ENCODE measurements at regions not wholly inside any gene's neighbourhood (a gene's known extent, or its start where the extent isn't known, plus 50 kb on each side); places are given as distances from the start of the nearest gene placed in this dataset.
"Not testable (repeated sequence)": the region's sequence is repeated elsewhere in the genome, so short reads cannot be mapped to it uniquely, and the experiment has no call there.

DNA sequence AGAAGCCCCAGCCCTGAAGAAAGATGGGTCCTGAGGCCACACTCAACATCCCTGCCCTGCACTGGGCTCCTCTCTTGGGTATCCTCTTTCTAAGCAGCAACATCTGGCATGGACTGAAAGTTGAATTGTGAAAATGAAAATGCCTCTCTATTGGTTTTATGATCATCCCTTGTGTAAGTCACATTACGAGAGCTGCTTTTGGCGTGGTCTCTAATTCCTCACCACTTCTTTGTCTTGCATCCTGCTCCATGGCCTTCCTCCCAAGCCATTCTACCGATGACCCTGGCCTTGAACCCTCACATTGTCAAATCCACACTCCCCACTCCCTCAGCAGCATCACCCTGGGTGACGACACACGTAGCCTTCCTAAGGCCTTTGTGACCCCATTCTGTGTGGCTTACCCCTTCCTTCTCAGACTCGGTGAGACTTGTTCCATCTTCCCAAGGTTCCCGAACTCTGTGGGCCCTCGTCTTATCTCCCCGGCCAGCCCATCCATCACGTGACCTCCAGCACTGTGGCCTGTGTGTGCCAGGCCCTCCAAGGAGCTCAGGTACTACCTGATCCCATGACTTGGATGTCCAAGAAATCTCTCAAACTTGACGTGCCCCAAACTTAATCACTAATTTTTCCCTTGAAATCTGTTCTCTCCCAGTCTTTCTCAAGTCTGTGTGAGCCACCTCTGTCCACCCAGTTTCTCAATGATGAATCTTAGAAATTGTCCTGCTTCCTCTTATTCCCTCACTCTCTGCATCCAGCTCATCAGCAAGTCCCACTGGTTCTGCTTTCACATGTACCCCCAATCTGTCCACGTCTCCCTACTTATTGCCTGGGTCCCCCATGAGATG lies 194.7 kb upstream of the HS6ST1 start:
- no peaks in the 10 kb centered on the region for H3K4me1 Mint-ChIP-seq
- no peaks in the 10 kb centered on the region for H3K9me3 Mint-ChIP-seq
- H3K4me3 Mint-ChIP-seq, result no peak overlapping the region
- H3K27me3 Mint-ChIP-seq, result no peaks in the 10 kb centered on the region
- no peaks in the 10 kb centered on the region for H3K36me3 Mint-ChIP-seq
- no peak overlapping the region for H3K27ac Mint-ChIP-seq

DNA sequence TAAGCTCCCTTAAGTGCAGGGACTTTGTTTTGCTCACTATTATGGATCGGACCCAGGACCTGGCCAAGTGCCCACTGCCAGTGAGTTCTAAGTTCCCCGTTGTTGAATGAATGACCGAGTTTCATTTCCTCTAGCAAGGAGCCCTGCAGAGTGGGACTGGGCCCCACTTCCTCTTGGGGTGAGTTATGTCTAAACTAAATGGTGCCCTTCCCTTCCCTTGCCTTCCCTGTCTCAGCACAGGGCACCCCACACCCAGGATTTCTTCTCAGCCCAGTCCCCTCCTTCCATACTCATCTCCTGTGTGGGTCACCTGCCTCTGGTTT lies 195.3 kb upstream of the HS6ST1 start:
- Mint-ChIP-seq H3K9me3 (no peaks in the 10 kb centered on the region), H3K27ac (no peak overlapping the region)

DNA sequence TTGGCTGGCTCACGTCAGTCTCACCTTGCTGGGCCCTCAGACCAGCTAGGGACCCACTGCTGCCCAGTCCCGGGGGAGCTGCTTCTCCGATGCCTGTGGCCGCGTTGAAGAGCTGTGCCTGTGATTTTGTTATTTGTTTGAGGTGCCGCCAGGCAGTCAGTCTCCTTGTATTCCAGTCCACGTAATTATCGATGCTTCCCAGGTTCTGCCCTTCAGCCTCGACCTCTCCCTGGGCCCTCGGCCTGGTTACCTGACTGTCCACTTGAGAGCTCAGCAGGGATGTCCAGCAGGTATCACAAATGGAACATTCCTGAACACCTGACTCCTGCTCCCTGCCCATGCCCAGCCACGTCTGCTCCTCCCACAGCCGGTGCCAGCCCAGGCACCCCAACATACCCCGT lies 195.9 kb upstream of the HS6ST1 start:
- Mint-ChIP-seq H3K36me3 (no peaks in the 10 kb centered on the region), H3K4me1 (no peaks in the 10 kb centered on the region), H3K27ac (no peak overlapping the region), H3K4me3 (no peak overlapping the region), H3K27me3 (no peaks in the 10 kb centered on the region), H3K9me3 (no peaks in the 10 kb centered on the region)

More for the DNA sequence above, 195.3 kb upstream of the HS6ST1 start:
- no peaks in the 10 kb centered on the region for H3K27me3 Mint-ChIP-seq
- H3K36me3 Mint-ChIP-seq, result no peaks in the 10 kb centered on the region
- no peaks in the 10 kb centered on the region for H3K4me1 Mint-ChIP-seq
- no peak overlapping the region for H3K4me3 Mint-ChIP-seq

DNA sequence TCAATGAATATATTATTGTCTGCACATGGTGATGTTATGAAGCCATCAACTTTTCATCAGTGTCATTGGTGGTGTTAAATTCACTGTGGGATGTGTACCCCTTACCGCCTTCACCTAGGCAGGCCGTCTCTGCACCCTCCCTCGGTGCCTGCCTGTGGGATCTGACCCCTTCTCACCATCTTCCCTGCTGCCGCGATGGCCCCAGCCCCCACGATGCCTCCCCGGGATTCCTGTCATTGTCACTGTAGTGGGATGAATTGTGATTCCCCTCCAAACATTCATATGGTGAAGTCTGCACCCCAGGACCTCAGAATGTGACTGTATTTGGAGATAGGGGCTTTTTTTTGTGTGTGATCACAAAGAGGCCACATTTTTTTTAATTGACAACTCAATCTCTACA lies 198.3 kb upstream of the HS6ST1 start:
- Mint-ChIP-seq H3K4me3 (no peak overlapping the region), H3K36me3 (no peaks in the 10 kb centered on the region), H3K27me3 (no peaks in the 10 kb centered on the region), H3K4me1 (no peaks in the 10 kb centered on the region), H3K27ac (no peak overlapping the region), H3K9me3 (no peaks in the 10 kb centered on the region)

DNA sequence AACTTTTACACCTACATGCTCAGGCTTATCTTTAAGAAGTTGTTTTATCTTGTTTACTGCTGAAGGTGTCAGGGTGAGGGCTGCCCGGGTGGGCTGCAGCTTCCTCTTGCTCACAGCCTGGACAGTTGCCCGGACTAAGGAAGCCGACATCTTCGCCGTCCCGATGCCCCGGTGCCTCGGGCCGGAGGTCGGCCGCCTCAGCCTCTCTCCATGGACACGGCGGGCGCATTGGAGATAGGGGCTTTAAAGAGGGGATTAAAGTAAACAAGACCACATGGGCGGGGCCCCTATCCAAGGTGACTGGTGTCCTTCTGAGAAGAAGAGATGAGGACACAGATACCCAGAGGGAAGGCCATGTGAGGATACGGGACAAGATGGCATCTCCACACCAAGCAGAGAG lies 200.4 kb upstream of the HS6ST1 start:
- not testable (repeated sequence) for H3K27ac Mint-ChIP-seq, H3K27me3 Mint-ChIP-seq, H3K4me1 Mint-ChIP-seq, H3K4me3 Mint-ChIP-seq, H3K36me3 Mint-ChIP-seq, H3K9me3 Mint-ChIP-seq

DNA sequence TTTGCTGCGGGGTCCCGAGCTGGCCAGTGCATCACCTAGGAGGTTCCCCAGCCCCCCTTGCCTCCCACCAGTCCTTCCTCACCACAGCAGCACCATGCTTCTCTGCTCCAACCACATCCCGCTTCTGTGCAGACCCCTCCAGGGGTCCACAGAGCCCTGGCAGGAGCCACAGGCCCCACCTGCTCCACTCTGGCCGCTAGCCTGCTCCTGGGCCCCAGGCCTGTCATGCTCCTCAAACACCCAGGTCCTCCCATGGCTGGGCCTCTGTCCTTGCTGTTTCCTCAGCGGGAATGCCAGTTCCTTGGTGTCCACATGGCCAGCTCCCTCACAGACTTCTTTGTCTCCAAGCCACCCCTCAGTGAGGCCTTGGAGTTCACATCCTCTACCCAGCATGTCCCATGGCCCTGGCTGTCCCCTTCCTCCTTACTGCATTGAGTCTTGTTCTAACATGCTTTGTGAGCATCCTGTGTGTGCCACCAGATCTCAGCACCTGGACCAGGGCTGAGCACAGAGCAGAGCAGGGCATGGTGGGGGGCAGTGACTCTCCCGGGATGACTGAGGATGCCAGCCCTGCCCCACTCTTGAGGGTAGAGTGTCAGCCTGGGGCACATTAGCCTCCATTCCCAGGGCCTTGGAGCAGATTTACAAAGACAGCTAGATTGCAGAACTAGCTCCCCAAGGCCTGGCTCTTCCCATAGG lies 201.0 kb upstream of the HS6ST1 start:
- no peak overlapping the region for H3K4me3 Mint-ChIP-seq

DNA sequence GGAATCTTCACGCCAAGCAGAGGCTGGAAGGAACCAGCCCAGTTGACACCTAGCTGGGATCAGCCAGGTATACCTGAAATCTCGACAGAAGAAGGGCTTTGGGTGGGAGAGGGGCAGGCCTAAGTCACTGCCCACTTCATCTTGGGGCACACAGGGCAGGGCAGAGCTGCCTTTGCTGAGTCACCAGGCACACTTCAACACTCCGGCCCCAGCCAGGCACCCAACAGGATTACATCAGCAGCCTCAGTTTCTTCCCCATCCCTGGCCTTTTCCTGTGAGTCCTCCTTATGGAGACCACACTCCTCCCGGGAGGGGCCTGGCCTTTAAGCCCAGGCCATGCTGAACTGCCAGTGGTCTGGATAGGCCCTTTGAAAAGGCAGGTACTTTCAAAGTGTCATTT lies 201.7 kb upstream of the HS6ST1 start:
- Mint-ChIP-seq H3K36me3 (no peaks in the 10 kb centered on the region), H3K27ac (no peak overlapping the region), H3K4me3 (no peak overlapping the region), H3K9me3 (peaks cover 6% of the 10 kb centered on the region), H3K27me3 (no peaks in the 10 kb centered on the region), H3K4me1 (no peaks in the 10 kb centered on the region)

More for the DNA sequence above, 201.0 kb upstream of the HS6ST1 start:
- Mint-ChIP-seq H3K4me1 (no peaks in the 10 kb centered on the region), H3K9me3 (peaks cover 6% of the 10 kb centered on the region), H3K27me3 (no peaks in the 10 kb centered on the region), H3K27ac (no peak overlapping the region), H3K36me3 (no peaks in the 10 kb centered on the region)

DNA sequence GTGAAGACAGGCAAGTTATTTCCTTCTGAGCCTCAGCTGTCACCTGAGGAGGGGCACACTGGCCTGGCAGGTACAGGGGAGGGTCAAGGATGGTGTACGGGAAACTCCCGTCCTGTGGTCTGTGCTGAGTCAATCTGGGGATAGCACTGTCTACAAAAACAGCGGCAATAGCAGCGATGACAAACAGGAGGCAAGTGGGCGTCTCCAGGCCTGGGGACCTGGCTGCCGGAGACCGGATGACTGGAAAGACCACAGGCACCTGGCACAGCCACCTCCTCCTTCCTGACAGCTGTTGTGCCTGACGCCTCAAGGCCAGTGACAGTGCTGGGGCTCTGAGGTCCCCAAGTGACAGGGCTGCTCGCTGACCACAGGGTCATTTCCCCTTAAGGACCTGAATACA lies 202.1 kb upstream of the HS6ST1 start:
- Mint-ChIP-seq H3K9me3 (peaks cover 6% of the 10 kb centered on the region), H3K4me3 (no peak overlapping the region), H3K27ac (no peak overlapping the region), H3K36me3 (no peaks in the 10 kb centered on the region), H3K4me1 (no peaks in the 10 kb centered on the region), H3K27me3 (no peaks in the 10 kb centered on the region)

DNA sequence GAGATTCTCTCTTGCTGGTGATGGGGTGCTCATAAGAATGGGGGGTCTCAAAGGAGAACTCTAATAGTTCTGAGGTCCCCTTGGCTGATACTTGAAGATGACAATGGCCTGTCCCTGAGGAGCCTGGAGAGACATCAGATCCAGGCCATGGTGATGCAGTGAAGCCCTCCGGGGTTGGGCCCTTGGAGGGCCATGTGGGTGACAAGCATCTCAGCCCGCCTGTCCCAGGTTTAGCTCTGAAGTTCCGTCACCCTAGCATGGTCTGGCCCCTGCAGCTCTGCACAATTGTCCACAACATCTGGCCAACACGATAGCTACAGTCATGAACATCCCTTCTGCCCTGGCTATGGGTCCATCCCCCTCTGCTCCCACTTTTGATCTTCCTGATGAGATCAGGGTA lies 202.8 kb upstream of the HS6ST1 start:
- no peaks in the 10 kb centered on the region for H3K4me1 Mint-ChIP-seq
- H3K4me3 Mint-ChIP-seq, result no peak overlapping the region
- H3K27me3 Mint-ChIP-seq, result no peaks in the 10 kb centered on the region
- H3K27ac Mint-ChIP-seq, result no peak overlapping the region
- H3K9me3 Mint-ChIP-seq, result peaks cover 6% of the 10 kb centered on the region
- H3K36me3 Mint-ChIP-seq, result no peaks in the 10 kb centered on the region

DNA sequence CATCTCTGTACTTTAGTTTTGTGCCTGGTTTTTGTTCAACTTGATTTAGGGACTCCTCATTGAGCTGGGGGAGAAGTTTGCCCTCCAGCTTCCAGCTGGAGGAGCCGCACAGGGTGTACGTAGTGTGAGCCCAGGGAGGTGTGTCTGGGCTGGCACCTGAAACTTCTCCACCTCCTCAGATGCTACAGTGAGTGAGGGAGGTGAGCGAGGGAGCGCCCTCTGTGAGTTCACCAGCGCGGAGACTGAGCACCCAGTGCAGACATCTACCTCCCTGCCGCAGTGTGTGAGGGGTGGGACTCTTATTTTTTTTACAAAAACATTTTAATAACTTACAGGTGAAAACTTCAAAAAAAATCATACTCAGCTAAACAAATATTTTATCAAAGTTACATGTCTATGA lies 204.2 kb upstream of the HS6ST1 start:
- Mint-ChIP-seq H3K4me1 (no peaks in the 10 kb centered on the region), H3K36me3 (no peaks in the 10 kb centered on the region), H3K9me3 (peaks cover 6% of the 10 kb centered on the region), H3K4me3 (no peak overlapping the region), H3K27me3 (peaks cover 3% of the 10 kb centered on the region), H3K27ac (no peak overlapping the region)

DNA sequence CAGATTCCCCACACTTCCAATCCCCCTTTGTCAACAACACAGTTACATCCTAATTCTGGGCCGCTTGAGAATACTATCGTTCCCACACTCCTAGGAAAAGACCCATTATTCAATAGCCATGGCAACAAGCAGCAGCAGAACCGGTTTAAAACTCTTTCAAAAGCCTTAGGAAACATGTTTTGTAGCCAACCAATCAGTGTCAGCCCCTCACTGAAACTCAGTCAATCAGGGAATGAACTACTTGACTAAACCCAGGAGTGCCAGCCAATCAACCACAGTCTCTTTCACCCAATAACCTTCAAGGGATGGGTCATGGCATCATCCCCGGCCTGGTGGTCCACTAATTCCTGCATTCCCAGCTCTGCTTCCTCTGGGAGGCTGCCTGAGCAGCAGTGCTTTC lies 204.8 kb upstream of the HS6ST1 start:
- Mint-ChIP-seq H3K36me3 (no peaks in the 10 kb centered on the region), H3K27me3 (peaks cover 3% of the 10 kb centered on the region), H3K4me1 (no peaks in the 10 kb centered on the region), H3K27ac (no peak overlapping the region), H3K9me3 (peaks cover 6% of the 10 kb centered on the region), H3K4me3 (no peak overlapping the region)

DNA sequence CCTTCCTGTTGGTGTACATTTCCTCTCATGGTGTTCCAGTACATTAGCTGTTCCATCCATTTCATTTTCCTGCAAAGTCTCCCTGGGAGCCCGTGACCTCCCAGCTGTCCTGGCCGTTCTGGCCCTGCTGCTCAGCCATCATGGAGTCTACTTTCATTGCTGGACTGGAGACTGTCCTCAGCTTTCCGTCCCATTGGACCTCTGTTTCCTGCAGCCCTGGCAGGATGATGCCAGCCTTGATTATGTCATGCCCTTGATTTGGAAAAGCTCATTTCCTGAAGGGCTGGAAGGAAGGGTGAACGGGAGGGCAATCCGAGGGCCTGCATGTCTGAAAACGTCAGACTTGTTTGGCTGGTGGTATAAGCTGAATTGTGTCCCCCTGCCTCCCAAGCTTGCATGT lies 205.5 kb upstream of the HS6ST1 start:
- no peaks in the 10 kb centered on the region for H3K36me3 Mint-ChIP-seq
- H3K27me3 Mint-ChIP-seq, result peaks cover 4% of the 10 kb centered on the region
- H3K27ac Mint-ChIP-seq, result no peak overlapping the region
- H3K9me3 Mint-ChIP-seq, result peaks cover 6% of the 10 kb centered on the region
- H3K4me1 Mint-ChIP-seq, result no peaks in the 10 kb centered on the region
- no peak overlapping the region for H3K4me3 Mint-ChIP-seq

DNA sequence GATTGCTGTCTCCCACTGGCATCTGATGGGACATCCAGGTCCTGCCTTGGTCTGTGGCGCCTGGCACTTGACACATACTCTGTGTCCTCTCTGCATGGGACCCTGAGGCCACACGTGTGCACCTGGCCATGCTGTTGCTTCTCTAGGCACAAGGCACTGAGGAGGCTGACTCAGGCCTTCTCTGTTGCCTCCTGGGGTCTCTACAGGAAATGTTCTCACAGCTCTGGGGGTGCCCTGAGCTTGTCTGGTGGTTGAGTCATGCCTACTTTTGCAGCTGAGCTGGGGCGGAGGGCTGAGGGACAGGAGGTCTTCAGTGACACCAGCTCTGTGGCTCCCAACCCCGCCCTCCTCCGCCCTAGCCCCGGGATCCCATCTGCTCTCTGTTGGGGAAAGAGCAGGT lies 207.0 kb upstream of the HS6ST1 start:
- H3K4me3 Mint-ChIP-seq, result no peak overlapping the region
- no peak overlapping the region for H3K27ac Mint-ChIP-seq
- peaks cover 4% of the 10 kb centered on the region for H3K27me3 Mint-ChIP-seq
- no peaks in the 10 kb centered on the region for H3K4me1 Mint-ChIP-seq
- no peaks in the 10 kb centered on the region for H3K36me3 Mint-ChIP-seq
- H3K9me3 Mint-ChIP-seq, result peaks cover 6% of the 10 kb centered on the region

DNA sequence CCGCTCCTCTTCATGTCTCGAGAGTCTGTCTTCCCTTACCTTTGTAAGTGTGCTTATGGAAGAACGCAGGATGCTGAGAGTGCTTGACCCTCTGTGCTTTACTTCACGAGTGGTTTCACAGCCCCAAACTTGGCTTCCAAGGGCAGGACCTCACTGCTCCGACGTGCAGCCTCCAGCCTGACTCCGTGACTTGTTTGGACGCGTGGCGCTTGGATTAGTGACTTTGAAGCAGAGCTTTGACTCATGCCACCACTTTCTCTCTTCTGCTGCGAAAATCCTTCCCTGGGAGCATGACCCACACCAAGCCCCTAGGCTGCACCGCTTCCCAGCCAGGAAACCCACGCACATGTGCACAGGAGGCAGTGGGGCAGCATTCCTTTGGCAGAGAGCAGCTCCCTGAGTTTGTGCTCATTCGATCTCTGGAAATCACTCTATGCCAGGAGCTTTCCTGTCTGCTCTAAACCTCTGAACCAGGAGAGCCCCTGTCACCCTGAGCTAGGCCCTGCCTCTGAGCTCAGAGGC lies 207.8 kb upstream of the HS6ST1 start:
- no peaks in the 10 kb centered on the region for H3K4me1 Mint-ChIP-seq
- H3K36me3 Mint-ChIP-seq, result no peaks in the 10 kb centered on the region
- peaks cover 6% of the 10 kb centered on the region for H3K9me3 Mint-ChIP-seq
- no peak overlapping the region for H3K4me3 Mint-ChIP-seq
- peaks cover 6% of the 10 kb centered on the region for H3K27me3 Mint-ChIP-seq
- H3K27ac Mint-ChIP-seq, result no peak overlapping the region

DNA sequence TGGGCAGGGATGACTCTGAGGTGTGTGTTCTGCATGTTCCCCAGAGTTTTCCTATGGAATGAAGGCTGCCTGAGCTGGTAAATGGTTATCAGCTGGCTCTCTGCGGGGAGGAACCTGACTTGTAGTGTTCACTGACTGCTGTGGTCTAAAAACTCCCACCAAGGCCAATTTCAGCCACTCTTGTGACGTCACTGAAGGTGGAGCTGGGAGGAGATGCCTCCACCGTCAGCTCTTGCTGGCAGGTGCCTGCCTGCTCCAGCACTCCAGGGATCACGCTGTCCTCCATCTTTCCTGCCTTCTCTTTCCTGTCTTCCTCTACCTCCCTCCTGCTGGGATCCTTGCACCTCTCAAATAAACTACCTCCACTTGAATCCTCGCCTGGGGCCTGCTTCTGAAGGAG lies 209.5 kb upstream of the HS6ST1 start:
- H3K36me3 Mint-ChIP-seq, result no peaks in the 10 kb centered on the region
- H3K4me1 Mint-ChIP-seq, result no peaks in the 10 kb centered on the region
- H3K27me3 Mint-ChIP-seq, result peaks cover 6% of the 10 kb centered on the region
- no peak overlapping the region for H3K4me3 Mint-ChIP-seq
- H3K9me3 Mint-ChIP-seq, result peaks cover 6% of the 10 kb centered on the region
- H3K27ac Mint-ChIP-seq, result no peak overlapping the region

DNA sequence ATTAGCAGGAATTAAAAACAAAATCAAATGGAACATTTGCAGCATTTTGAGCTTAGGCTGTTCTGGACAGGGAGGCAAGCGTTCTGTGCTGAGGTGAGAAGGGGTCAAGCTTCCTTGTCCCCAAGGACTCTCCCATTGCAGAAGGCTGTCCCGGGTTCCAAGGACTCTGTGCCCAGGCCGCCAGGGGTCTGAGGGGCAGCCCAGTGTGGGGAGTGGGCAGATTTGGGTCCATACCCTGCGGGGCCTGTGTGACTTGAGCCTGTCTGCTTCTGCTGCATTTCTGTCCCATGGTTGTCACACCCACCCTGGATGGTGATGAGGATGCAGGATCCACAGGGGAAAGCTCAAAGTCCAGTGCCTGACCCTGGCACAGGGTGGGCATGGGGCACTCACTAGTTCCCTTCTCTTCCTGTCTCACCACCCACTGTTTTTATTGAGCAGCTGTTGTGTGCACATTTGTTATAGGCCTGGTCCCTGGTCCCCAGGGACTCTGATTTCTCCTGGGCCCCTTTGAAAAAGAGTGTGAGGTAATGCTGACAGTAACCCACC lies 211.4 kb upstream of the HS6ST1 start:
- no peaks in the 10 kb centered on the region for H3K9me3 Mint-ChIP-seq
- peaks cover 8% of the 10 kb centered on the region for H3K27me3 Mint-ChIP-seq
- no peak overlapping the region for H3K4me3 Mint-ChIP-seq
- no peaks in the 10 kb centered on the region for H3K4me1 Mint-ChIP-seq
- no peak overlapping the region for H3K27ac Mint-ChIP-seq
- no peaks in the 10 kb centered on the region for H3K36me3 Mint-ChIP-seq

All from activated naive CD4-positive, alpha-beta T cell treated with anti-CD3 and anti-CD28 coated beads, Interleukin-2, amount 50 U/mL, for 24 hours (primary cell).